HG03097 (cell line): ENCODE measurements at regions not wholly inside any gene's neighbourhood (a gene's known extent, or its start where the extent isn't known, plus 50 kb on each side); places are given as distances from the start of the nearest gene placed in this dataset.

Experiments used
- ATAC-seq: cut with Tn5 transposase; IDR thresholded peaks from one replicate; pipeline ENCODE4 v1.9.1; 2021; ENCODE audit not compliant: unreplicated experiment, low FRiP score

DNA sequence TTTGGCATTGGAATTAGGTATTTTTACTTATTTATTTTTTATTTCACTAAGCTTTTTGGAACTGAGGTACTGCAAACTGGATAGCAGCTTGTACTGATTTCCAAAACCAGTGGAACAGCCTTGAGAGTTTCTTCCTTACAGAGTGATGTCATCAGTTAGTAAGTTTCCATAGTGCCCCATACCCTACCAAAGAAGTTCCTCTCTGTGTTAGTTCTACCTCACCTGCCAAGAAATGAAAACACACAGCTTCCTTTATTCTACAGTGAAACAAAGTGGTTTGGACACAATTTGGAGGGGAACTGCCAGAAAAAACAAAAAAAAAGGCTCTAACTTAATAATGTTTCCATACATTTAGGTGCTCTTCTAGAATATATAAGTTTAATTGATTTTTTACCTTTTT, 430.9 kb upstream of the ADGRL2 start:
- ATAC-seq = no peak

DNA sequence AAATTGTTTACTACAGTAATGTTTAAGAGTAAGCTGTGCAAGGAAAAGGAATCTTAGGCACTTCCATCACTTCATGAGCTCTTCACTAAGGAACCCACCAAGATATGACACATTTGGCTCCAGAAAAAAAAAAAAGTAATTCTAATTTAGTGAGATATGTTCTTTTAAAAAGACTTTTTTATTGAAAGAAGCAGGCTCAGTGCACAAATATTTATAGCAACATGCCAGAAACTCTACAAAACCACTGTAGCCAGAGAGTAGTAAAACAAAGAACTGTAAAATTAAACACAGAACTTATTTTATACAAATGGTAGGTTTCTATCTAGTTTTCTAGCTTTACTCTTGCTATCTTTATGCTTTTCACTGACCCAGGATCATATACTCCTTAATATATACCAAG, 434.6 kb upstream of the ADGRL2 start:
- no peak for ATAC-seq

DNA sequence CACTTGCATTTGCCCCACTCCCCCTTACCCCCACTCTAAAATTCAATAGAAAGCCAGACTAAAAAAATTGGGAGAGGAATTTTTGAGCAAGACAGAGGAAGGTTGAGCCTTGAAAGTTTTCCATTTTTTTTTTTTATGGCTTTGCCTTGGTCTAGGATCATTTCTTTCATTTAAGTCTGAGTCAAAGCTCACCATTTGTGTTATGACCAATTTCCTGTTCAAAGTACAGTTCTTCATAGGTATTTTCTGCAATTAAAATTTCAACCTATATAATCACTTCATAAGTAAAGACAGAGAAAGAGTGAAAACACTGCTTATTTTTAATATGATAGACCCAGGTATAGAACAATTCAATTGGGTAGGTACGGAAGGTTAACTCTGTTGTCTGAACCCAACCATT, 436.6 kb upstream of the ADGRL2 start:
- ATAC-seq = no peak

DNA sequence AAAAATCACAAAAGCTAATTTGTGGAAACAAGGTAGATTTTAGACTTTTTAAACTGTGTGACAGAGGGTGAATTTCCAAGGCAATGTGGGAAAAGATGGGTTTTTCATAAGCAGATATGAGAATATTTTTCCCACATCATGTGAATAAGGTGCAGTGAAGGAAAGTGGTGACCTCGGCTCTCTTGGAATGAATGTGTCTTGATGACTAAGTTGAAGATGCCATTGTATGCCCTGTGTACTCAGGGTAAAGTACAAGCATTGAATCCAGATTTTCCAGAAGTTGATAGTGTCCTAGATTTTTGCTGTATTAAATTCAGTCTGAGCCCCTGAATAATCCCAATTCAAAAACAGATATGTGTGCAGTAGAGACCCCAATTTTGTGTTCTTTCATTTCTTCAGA, 442.6 kb upstream of the ADGRL2 start:
- ATAC-seq = no peak

DNA sequence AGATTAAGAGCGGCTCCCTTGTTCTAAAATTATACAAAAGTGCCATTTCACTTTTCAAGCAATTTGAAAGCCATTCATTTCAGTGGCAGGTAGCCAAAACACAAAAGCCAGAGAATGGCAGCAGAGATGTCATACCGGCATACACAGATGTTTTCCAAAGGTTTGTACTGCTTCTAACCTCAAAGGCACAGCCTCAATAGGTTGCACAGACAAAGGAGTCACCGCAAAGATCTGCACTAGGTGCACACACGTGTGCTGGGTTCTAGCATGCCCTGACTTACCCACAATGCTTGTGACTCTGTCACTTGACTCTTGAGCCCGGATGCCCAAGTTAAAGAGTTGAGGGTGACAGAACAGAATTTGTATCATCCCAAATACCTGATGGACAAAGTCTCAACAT, 448.9 kb upstream of the ADGRL2 start:
- ATAC-seq = no peak

DNA sequence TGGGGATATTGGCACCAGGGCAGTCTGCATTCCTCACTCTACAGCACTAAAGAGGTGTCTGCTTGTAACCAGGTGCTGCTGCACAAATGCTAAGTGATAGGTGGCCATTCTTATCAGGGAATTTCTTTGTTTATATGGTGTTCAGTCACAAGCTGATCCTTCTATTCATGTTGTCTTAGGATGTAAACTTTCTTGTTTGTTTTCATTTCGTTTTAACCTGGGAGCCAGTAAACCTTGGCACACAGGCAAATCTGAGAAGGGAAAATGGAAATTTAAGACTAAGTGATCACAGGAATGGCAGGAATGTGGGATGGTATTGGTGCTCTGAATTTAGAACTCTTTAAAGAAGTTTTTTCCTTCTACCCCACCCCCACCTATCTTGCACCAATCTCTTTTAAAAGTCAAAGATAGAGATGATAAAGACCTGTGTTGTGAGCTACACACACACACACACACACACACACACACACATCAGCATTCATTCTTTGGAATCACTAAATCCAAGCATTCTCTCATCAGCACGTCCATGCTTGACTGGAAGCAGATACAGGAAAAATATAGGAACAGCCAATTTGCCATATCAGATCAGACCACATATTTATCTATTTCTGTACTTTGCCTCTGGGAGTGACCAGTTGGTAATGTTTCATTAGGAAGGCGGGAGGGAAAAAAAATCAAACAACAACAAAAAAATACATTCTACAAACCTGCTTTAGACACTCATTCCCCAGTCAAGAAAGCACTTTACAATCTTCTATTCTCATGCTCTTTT, 451.4 kb upstream of the ADGRL2 start:
- ATAC-seq = no peak

DNA sequence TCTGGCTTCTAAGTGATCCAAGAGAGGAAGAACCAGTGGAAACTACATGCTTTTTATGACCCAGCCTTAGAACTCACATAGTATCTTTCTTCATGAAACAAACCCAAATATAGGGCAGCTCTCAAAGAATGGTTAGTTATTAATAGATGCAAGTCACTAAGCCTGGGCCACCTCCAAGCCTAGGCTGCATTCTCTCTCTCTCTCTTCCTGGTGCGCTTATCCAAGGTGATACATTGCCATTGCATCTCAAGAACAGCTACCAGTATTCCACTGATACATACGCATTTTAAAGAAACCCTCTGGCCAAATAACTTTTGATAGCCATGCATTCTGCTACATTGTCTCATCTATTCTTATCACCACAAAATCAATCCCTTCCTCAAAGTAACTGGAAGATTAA, 455.6 kb upstream of the ADGRL2 start:
- ATAC-seq = no peak

DNA sequence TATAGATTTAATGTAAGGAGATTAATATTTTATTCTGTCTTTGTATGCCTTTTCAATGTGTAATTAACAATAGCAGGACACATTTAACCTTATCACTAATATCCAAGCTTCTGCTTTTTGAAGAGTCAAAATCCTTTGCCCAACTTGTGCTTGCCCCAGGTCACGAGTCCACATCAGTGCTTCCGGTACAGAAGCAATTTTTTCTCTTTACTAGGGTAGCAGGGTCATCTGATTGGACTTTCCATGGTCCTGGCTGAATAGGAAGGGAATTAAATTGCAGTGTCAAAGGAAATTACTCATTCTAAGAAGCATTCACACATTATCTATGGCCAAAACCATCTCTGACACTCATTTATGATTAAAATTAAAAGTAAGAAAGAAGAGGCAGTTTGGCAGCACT, 460.5 kb upstream of the ADGRL2 start:
- ATAC-seq = no peak

DNA sequence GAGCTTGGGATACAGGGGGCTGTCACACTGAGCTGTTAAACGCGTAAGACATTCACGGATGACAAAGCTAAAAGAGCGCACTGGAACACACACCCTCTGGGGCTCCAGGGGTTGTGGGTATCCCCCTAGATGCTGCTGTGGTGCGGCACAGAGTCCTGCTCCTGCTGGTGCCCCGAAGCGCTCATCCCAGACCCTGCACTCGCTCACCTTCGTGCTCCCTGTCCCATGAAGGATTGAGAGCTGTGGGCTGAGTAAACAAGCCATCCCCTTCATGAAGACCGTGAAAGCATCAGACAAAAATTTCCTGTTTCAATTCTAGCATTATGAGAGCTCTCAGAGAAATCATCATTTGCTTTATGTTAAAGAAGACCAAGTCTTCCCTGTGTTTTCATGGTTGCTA, 463.5 kb upstream of the ADGRL2 start:
- no peak for ATAC-seq

DNA sequence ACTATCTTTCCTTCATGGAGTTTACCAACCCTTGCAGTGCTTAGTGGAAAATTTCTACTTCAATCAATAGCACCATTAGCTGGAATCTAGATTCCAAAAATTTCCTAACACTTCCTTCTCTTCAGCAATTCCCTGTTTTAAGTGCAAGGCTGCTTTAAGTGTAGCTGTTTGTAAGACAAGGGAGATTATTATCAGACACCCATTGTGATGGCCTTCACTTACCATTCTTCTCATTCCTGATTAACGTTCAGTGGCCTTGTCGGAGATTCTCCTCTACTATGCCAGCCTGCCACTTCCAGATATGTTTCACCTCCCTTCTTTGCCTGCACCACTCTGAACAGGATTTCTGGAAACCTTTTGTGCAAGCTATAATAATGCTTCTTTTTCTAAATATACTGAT, 464.9 kb upstream of the ADGRL2 start:
- no peak for ATAC-seq

DNA sequence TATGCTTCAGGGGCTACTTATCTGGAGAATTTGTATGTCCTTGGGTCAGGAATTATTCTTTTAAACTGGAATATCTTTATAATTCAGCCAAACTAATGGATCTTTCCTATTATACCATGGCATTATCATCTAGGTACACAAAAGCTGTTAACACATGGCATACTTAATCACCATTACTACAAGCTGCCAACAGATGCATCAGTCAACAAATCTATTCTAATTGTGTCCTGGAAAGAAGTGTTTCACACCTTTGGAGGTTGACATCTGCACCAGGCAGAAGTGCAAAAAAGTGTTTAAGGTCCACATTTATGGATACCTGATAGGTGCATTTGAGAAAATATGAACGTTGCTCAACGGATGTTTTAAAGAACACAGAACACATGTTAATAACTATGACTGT, 470.2 kb upstream of the ADGRL2 start:
- no peak for ATAC-seq

DNA sequence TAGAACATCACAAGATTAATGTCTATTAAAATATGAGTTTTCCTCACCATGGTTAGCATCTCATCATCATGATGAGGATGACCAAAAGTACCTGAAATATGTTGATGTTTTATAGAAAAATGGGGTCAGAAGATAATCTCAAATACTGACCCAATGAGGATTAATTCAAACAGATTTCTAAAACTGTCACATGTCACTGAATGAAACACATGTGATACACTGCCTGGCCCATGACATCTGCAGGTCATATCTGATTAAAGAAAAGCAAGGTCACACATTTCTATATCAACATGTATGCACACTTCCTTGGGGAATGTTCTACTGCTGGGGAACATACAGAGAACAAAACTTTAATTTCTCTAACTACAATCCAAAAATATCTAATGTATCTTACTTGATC, 470.6 kb upstream of the ADGRL2 start:
- no peak for ATAC-seq

DNA sequence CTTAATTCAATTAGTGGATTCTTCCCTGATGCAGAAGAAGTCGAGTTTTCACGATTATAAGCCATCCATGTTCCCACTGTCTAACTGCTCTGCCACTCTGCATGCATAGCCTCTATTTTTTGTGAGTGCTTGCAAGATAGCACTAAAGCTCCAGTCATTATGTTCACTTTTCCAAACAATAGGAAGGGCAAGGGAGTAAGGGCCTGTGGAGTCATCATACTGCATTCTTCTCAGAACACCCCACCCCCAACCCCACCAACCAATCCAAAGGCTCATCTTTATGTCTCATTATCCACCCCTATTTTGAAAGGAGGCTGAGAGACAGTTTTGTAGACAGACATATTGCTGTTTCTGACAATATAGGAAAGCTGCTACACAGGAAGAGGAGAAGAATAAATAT, 471.7 kb upstream of the ADGRL2 start:
- ATAC-seq = no peak

DNA sequence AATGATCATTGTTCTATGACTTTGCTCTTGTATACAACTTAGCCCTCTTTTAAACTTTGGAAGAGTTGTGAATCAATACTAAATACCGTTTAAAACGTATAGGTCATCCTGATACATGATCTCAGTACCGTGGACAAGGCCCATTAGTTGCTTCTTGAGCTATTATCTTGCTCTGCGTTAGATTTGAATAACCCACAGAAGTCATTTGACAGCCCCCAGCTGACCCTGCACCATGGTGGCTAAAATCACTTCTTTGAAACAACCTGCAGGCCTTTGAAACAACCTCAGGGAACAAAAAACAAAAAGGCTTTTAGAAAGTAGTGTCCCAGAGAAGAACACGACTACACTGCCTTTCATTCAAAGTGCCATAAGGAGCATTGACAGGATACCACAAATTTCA, 473.0 kb upstream of the ADGRL2 start:
- no peak for ATAC-seq

DNA sequence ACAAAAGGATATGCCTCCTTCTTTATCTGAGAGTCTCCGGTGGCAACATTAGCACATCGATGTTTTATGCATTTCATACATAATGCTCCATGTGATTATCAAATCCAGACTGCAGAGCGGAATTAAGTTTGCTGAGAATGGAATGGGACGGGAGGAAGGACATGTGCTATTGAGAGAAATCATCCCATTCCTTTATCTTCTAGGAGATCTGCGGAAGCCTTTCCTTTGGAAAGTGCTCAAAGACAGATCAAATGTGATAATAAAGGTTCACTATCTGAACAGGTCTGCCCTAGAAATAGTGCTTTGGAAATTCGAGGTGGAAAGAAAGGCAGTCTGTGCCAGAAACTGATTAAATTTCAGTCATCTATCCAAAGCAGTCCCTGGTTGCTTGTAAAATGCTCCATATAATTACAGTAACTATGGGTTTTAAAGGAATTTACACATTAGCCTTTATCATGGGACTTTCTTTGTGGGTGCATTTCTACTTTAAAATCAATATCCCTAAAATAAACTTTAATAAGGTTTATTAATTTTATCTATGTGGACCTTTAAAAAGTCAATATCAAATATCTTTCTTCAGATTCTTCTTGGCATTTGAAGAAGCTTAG, 473.5 kb upstream of the ADGRL2 start:
- no peak for ATAC-seq

DNA sequence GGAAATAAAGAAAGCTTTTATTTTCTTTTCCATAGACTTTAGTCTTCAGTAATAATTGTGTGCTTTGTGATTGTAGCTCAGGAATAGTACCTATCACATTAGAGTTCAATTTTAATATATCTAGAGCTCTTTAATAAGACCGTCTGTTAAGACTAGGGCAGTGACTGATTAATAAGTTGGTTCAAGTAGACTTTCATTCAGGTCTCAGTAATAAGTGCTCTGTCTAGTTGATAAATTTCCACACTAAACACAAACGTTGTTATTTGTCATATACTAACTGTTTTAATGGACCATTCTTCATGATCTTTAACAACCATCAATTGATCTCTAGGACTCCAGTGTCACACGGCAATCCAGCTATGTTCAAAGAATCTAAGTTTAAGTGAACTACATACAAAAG, 474.5 kb upstream of the ADGRL2 start:
- ATAC-seq = no peak

DNA sequence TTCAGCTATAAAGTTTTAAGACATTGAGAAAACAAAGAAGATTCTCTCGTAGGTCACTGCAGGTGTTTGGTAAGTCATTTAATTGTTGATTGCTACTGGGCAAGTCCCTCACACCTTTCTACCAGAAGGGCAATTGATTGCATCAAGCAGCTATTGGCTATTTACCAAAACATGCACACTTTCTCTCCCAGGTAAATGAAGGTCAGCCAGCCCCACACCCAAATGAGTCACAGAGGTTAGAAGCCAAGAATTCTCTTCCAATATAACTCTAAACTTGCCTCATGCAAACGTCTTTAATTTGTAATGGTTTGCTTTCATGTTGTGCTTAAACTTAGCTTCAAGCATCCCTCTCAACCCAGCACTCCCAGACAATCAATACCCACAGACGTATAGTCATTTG, 475.3 kb upstream of the ADGRL2 start:
- ATAC-seq = no peak

DNA sequence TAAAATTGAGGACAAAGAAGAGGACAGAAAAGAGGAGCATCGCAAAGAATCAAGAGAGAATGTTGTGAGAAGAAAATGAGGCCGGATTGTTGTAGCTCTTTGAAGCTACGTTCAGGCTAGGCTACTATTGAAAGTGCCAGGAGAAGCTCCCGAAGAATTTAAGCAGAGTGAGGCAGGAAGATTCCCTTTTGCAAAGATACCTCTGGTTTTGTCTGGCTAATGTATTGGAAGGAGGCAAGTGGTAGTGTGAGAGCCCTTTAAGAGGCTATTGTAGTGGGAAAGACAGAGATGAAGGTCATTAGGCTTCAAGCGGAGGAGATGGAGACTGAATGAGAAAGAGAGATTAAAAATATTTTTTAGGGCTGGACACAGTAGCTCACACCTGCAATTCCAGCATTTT, 476.9 kb upstream of the ADGRL2 start:
- ATAC-seq = no peak

DNA sequence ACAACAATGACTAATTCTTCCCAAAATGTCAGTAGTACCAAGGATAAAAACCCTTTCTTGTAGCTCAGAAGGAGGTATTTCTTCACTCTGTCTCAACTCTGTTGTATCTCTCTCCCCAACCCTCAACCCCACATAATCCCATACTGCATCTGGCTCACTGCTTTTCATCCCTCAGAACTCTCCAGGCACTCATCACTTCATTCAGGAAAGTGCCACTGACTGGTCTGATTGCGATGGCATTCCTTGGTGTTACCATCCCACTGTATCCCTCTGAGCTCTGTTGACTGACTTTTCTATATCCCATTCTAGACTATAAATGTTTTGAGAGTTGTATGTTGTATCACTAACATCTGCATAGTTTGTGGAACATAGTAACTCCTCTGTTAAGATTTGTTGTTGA, 483.5 kb upstream of the ADGRL2 start:
- no peak for ATAC-seq

DNA sequence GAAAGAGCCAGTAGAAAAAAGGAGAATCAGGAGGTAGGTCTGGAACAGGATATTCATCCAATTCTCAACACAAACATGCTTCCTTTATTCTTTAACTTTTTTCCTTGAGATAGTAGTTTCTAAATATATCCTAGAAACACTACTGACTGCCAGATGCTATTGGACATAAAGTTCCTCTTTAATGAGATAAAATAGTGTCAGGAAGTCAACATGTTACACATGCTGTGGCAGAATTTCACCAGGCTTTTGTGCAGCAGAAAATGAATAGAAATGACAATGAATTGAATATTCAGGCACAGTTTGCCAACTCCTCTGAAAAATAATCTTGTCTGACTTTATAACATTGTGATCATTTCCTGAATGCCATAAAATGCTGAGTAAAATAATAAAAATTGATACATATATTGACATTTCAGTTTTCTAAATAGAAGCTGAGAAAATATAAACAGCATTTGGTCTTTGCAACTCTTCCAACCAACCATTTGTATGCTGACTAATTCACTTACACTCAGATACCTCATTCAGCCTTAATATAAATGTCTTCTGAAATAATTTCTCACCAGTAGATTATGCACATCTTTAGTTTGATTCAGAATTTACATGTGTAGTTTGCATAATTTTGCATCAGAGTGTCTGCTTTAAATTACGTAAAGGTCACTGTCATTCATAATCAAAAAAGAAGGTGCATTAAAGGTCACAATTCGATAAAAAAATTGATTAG, 486.1 kb upstream of the ADGRL2 start:
- ATAC-seq = no peak

DNA sequence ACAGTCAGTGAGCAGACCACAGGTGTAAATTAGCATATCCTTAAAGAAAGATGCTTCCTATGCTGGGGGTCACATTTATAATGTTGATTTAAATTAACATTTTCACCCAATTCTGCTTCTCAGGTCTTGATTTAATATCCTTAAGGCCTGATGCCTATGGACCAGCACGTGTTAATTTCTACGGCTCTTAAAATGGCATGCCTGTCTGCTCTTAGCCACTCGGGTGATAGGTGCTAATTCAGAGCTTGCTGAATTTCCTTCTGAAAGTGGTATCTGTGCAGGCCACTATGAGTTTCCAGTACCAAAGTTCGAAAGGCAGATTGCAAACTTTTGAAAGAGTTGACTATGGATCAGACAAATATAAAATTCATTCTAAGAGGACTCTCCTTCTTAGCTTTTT, 487.4 kb upstream of the ADGRL2 start:
- ATAC-seq = no peak

DNA sequence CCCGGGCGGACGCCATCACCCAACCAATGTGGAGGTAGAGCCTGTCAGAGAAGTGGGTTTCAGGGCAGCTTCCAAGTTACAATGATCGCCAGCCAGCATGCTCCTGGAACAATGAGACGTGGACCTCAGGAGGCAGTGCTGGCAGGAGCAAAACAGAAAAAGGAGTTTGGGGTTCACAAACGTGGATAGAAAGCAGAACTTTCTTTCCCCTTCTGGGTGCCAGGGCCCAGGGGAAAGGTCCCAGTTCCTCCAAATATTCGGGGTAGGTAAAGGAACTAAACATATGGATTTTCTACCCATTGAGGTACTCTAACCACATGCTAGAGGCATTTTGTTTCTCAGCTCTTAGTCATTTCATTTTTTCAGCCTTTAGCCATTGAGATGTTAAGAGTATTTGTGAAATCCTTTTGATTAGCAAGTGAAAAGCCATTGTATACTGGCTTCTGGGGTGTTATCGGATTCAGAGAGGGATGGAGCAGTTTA, 488.4 kb upstream of the ADGRL2 start:
- ATAC-seq = no peak
